PC-9 (cell line): ENCODE measurements at regions not wholly inside any gene's neighbourhood (a gene's known extent, or its start where the extent isn't known, plus 50 kb on each side); places are given as distances from the start of the nearest gene placed in this dataset.

Experiments
- CTCF ChIP-seq: fragments of 200-600 bp; sonication (generic); conservative IDR thresholded peaks from 2 replicates; pipeline ENCODE4 v1.6.1; 2017; ENCODE audit warnings: mixed run types, antibody characterized with exemption, mild to moderate bottlenecking, moderate library complexity
- EZH2 ChIP-seq: fragments of 200-600 bp; sonication (generic); IDR thresholded peaks from 2 replicates; pipeline ENCODE4 v1.8.0; 2017; ENCODE audit warnings: antibody characterized with exemption, low read depth

GRCh38 chr19:31706131-31706530, 356.9 kb upstream of the TSHZ3 start:
- TF ChIP-seq EZH2: no peak
- TF ChIP-seq CTCF: no peak
